ENCODE measurements at regions not wholly inside any gene's neighbourhood (a gene's known extent, or its start where the extent isn't known, plus 50 kb on each side); places are given as distances from the start of the nearest gene placed in this dataset.

GRCh38 chr2:238994432-238994831, 146.5 kb downstream of the TWIST2 start:
- peaks cover 0 to 2% (median 0%) of the 10 kb centered on the region in 4 donors for H3K4me1 ChIP-seq (ENCODE audit: control insufficient read depth in 4 of 4, insufficient read depth in 4 of 4, low read length in 3 of 4)
- TF ChIP-seq FOXA2 (IDR thresholded peaks at IDR 0.05) (no peak), HNF4G (IDR thresholded peaks at IDR 0.05) (no peak)
- TF ChIP-seq, protein P1, sequence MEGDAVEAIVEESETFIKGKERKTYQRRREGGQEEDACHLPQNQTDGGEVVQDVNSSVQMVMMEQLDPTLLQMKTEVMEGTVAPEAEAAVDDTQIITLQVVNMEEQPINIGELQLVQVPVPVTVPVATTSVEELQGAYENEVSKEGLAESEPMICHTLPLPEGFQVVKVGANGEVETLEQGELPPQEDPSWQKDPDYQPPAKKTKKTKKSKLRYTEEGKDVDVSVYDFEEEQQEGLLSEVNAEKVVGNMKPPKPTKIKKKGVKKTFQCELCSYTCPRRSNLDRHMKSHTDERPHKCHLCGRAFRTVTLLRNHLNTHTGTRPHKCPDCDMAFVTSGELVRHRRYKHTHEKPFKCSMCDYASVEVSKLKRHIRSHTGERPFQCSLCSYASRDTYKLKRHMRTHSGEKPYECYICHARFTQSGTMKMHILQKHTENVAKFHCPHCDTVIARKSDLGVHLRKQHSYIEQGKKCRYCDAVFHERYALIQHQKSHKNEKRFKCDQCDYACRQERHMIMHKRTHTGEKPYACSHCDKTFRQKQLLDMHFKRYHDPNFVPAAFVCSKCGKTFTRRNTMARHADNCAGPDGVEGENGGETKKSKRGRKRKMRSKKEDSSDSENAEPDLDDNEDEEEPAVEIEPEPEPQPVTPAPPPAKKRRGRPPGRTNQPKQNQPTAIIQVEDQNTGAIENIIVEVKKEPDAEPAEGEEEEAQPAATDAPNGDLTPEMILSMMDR (IDR thresholded peaks at IDR 0.05; ENCODE audit: low read depth, low read length, missing input control): no peak
- H3K9ac ChIP-seq (ENCODE audit: low read depth in 1 of 2, low read length in 2 of 2): no peak overlapping the region
- H3K36me3 ChIP-seq (ENCODE audit: control insufficient read depth in 4 of 4, insufficient read depth in 3 of 4, low read depth in 1 of 4, low read length in 3 of 4): no peaks in the 10 kb centered on the region
- peaks cover 0 to 10% (median 5%) of the 10 kb centered on the region in 4 donors for H3K9me3 ChIP-seq (ENCODE audit: control insufficient read depth in 4 of 4, low read length in 3 of 4)
- H3K4me3 ChIP-seq (ENCODE audit: low read depth in 1 of 3, low read length in 3 of 3): no peak overlapping the region
- no peak for DNase-seq (ENCODE audit: low spot score)
- peaks cover 0 to 2% (median 0%) of the 10 kb centered on the region in 4 donors for H3K27me3 ChIP-seq (ENCODE audit: control insufficient read depth in 4 of 4, insufficient read depth in 4 of 4, low read length in 3 of 4)
- H3K27ac ChIP-seq (ENCODE audit: low read depth in 1 of 2, low read length in 2 of 2): no peak overlapping the region
- 93% methylated on average over 3 of the region's 3 CpGs for WGBS

DNA sequence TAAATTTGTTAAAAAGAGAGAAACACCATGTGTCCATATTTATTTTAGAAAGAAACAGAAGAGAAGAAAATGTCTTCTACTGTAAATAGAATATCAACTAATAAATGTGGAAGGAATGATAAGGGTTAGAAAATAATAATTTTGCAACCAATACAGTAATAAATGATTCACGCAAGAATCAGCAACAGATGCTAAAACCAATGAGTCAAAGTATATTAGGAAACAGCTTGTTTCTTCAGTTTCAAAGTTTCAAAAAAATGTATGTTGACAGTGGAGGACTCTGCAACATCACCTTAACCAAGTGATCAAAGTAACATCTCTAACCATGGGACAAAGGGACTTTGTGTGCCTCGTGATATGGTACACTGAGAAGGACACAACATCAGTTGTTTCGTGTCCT, 147.0 kb downstream of the TWIST2 start:
- 80% methylated on average over 3 of the region's 3 CpGs for WGBS
- H3K4me1 ChIP-seq (ENCODE audit: control insufficient read depth in 4 of 4, insufficient read depth in 4 of 4, low read length in 3 of 4): peaks cover 0 to 3% (median 0%) of the 10 kb centered on the region in 4 donors
- DNase-seq (ENCODE audit: low spot score): no peak
- TF ChIP-seq, protein P1 (IDR thresholded peaks at IDR 0.05; ENCODE audit: low read depth, low read length, missing input control): no peak
- TF ChIP-seq HNF4A (conservative IDR thresholded peaks at IDR 0.05): no peak
- TF ChIP-seq FOXA1 (IDR thresholded peaks at IDR 0.05): no peak
- no peak for TF ChIP-seq JUND (IDR thresholded peaks at IDR 0.05)
- TF ChIP-seq SP1 (IDR thresholded peaks at IDR 0.05): no peak
- TF ChIP-seq RAD21 (IDR thresholded peaks at IDR 0.05): no peak
- TF ChIP-seq, protein P2, sequence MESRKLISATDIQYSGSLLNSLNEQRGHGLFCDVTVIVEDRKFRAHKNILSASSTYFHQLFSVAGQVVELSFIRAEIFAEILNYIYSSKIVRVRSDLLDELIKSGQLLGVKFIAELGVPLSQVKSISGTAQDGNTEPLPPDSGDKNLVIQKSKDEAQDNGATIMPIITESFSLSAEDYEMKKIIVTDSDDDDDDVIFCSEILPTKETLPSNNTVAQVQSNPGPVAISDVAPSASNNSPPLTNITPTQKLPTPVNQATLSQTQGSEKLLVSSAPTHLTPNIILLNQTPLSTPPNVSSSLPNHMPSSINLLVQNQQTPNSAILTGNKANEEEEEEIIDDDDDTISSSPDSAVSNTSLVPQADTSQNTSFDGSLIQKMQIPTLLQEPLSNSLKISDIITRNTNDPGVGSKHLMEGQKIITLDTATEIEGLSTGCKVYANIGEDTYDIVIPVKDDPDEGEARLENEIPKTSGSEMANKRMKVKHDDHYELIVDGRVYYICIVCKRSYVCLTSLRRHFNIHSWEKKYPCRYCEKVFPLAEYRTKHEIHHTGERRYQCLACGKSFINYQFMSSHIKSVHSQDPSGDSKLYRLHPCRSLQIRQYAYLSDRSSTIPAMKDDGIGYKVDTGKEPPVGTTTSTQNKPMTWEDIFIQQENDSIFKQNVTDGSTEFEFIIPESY (IDR thresholded peaks at IDR 0.05): no peak
- no peak for TF ChIP-seq FOXA2 (IDR thresholded peaks at IDR 0.05)
- TF ChIP-seq YY1 (IDR thresholded peaks at IDR 0.05): no peak
- TF ChIP-seq, protein P3, sequence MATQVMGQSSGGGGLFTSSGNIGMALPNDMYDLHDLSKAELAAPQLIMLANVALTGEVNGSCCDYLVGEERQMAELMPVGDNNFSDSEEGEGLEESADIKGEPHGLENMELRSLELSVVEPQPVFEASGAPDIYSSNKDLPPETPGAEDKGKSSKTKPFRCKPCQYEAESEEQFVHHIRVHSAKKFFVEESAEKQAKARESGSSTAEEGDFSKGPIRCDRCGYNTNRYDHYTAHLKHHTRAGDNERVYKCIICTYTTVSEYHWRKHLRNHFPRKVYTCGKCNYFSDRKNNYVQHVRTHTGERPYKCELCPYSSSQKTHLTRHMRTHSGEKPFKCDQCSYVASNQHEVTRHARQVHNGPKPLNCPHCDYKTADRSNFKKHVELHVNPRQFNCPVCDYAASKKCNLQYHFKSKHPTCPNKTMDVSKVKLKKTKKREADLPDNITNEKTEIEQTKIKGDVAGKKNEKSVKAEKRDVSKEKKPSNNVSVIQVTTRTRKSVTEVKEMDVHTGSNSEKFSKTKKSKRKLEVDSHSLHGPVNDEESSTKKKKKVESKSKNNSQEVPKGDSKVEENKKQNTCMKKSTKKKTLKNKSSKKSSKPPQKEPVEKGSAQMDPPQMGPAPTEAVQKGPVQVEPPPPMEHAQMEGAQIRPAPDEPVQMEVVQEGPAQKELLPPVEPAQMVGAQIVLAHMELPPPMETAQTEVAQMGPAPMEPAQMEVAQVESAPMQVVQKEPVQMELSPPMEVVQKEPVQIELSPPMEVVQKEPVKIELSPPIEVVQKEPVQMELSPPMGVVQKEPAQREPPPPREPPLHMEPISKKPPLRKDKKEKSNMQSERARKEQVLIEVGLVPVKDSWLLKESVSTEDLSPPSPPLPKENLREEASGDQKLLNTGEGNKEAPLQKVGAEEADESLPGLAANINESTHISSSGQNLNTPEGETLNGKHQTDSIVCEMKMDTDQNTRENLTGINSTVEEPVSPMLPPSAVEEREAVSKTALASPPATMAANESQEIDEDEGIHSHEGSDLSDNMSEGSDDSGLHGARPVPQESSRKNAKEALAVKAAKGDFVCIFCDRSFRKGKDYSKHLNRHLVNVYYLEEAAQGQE (IDR thresholded peaks at IDR 0.05): no peak
- TF ChIP-seq, protein P4, sequence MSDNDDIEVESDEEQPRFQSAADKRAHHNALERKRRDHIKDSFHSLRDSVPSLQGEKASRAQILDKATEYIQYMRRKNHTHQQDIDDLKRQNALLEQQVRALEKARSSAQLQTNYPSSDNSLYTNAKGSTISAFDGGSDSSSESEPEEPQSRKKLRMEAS (IDR thresholded peaks at IDR 0.05): no peak
- no peak for TF ChIP-seq RXRA (IDR thresholded peaks at IDR 0.05)
- peaks cover 0 to 10% (median 5%) of the 10 kb centered on the region in 4 donors for H3K9me3 ChIP-seq (ENCODE audit: control insufficient read depth in 4 of 4, low read length in 3 of 4)
- H3K27me3 ChIP-seq (ENCODE audit: control insufficient read depth in 4 of 4, insufficient read depth in 4 of 4, low read length in 3 of 4): peaks cover 0 to 2% (median 0%) of the 10 kb centered on the region in 4 donors
- no peak overlapping the region for H3K9ac ChIP-seq (ENCODE audit: low read depth in 1 of 2, low read length in 2 of 2)
- no peaks in the 10 kb centered on the region for H3K36me3 ChIP-seq (ENCODE audit: control insufficient read depth in 4 of 4, insufficient read depth in 3 of 4, low read depth in 1 of 4, low read length in 3 of 4)
- no peak overlapping the region for H3K27ac ChIP-seq (ENCODE audit: low read depth in 1 of 2, low read length in 2 of 2)
- no peak overlapping the region for H3K4me3 ChIP-seq (ENCODE audit: low read depth in 1 of 3, low read length in 3 of 3)
